ENCODE measurements at regions not wholly inside any gene's neighbourhood (a gene's known extent, or its start where the extent isn't known, plus 50 kb on each side); places are given as distances from the start of the nearest gene placed in this dataset.

DNA sequence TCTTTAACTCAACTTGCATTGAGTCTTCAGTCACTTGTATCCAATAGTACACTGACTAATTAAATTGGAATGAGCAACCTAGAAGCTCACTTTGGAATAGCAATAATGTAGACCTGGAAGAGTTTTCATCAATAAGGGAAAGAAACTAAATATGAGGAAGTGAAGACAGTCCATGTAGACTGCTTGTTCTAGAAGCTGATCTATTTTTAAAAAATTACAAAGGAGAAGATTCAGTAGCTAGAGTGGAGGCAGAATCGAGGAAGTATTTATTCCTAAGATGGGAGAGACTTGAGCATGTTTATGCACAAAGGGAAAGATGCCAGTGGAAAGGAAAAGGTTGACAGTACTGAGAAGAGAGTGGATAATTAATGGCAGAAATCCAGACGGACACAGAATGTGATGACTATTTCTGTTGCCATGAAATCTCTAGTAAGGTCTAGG lies 156.3 kb upstream of the PDE3A start:
- no peaks in the 10 kb centered on the region for H3K36me3 Mint-ChIP-seq (ENCODE audit: low read depth)
- ATAC-seq (no peak), DNase-seq (no peak)
- no peak overlapping the region for H3K4me3 Mint-ChIP-seq
- intact Hi-C loops (cut with DNase I, micrococcal nuclease) = no loop called here
- H3K9me3 Mint-ChIP-seq (ENCODE audit: low read depth) = peaks cover 2% of the 10 kb centered on the region
- ChIA-PET POLR2A (no interaction called here), CTCF (no interaction called here)
- no peak overlapping the region for H3K27ac Mint-ChIP-seq
- H3K4me1 Mint-ChIP-seq = no peaks in the 10 kb centered on the region
- no peaks in the 10 kb centered on the region for H3K27me3 Mint-ChIP-seq

DNA sequence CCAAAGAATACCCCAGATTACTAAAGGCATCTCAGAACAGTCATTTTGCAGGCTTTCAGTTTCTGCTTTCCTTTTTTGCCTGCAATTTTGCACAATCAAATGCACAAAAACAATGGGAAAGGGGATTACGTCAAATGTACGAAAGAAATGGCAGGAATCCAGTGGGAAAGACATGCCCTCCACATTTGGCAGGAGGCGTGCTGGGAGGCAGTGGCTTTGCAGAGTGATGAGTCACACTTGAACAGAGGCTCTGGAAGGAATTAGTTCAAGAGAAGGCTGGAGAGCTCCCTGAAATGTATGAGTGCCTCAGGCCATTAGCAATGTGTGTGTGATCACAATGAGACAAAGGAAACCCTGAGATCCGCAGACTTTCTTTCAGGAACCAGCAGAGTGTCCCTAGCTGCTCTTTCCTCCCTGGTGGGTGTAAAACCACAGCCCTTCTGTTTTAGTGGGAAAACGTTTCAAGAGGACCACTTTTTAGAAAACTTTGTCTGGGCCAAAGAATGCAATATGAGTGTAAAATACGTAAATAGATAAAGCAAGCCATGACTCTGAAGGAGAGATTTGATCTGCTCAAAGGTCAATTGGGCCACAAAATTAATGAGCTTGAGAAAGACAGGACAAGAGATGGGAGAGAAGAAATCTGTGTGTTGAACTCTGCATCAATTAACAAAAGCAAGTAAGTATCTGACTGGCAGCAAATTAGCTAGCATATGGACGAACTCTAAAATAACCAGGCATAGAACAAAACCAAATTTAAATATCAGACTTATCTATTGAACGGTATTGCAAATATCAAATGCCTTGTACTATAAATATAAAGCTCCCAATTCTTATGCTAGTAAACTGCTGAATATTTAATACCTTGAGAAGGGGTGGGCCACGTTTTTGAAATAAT lies 155.4 kb upstream of the PDE3A start:
- CTCF ChIA-PET = no interaction called here
- no peaks in the 10 kb centered on the region for H3K27me3 Mint-ChIP-seq
- no peak overlapping the region for H3K27ac Mint-ChIP-seq
- DNase-seq (no peak), ATAC-seq (no peak)
- no peak overlapping the region for H3K4me3 Mint-ChIP-seq
- intact Hi-C loops (cut with DNase I, micrococcal nuclease) = no loop called here
- POLR2A ChIA-PET = no interaction called here
- H3K4me1 Mint-ChIP-seq = no peaks in the 10 kb centered on the region
- H3K36me3 Mint-ChIP-seq (ENCODE audit: low read depth) = no peaks in the 10 kb centered on the region
- peaks cover 2% of the 10 kb centered on the region for H3K9me3 Mint-ChIP-seq (ENCODE audit: low read depth)

DNA sequence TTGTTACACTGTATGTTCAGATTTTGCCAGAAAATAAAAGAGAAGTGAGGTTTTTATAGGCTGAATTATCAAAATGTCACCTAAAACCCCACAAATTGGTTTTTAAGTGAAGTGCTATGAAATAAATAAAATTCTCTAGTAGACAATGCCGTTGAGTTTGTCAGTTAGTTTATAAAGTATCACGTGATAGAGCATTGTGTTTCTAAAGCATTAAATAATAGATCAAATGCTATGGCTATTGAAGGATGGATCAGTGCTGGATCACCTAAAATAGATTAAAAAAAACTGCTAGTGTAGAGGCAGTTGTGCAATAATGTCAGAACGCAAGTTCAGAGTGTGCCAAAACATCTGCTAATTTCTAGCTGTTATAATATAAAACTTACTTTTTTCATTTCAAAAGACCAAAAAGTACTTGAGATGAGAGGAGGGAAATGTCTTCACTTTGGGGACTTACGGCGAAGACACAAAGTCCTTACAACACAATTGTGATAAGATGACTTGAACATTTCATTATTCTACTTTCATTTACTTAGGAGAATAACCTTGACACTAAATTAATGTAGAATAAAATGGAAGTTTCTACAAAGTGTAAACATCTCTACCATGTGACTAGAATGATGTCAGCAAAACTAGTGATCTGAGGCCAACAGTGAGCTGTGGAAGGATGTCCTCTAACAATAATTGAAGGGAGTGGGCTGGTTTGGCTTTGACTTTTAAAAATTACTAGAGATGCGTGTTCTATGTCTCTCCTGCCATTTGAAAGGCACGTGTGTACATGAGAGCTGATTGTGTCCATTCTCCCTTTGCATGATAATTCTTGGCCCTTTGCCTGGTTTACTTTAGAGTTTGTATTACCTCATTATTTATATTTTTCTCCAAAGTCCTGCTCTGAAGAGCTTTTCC lies 154.4 kb upstream of the PDE3A start:
- no peak for DNase-seq
- CTCF ChIA-PET = no interaction called here
- H3K27ac Mint-ChIP-seq = no peak overlapping the region
- H3K36me3 Mint-ChIP-seq (ENCODE audit: low read depth) = no peaks in the 10 kb centered on the region
- H3K27me3 Mint-ChIP-seq = no peaks in the 10 kb centered on the region
- peaks cover 2% of the 10 kb centered on the region for H3K9me3 Mint-ChIP-seq (ENCODE audit: low read depth)
- intact Hi-C loops (cut with DNase I, micrococcal nuclease) = no loop called here
- ATAC-seq = no peak
- H3K4me1 Mint-ChIP-seq = no peaks in the 10 kb centered on the region
- POLR2A ChIA-PET = no interaction called here
- H3K4me3 Mint-ChIP-seq = no peak overlapping the region

DNA sequence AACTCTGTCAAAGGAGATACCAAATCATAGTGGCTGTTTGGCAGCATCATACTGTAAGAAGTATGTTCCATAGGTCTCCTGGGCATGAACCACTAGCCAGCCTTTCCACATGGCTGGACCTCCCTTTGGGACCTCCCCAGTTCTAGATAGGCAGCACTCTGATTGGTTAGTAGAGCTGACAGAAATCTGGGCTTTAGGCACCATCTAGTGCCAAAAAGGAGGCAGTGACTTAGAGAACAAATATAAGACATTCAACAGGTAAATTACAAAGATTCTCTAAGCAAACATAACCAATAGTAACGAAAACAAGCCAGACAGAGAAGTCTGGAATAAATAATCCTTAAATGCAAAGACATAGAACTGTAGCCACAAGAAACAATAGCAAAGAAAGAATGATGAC lies 148.0 kb upstream of the PDE3A start:
- no peak overlapping the region for H3K4me3 Mint-ChIP-seq
- DNase-seq (no peak), ATAC-seq (no peak)
- CTCF ChIA-PET = no interaction called here
- H3K36me3 Mint-ChIP-seq (ENCODE audit: low read depth) = no peaks in the 10 kb centered on the region
- POLR2A ChIA-PET = no interaction called here
- no peak overlapping the region for H3K27ac Mint-ChIP-seq
- H3K9me3 Mint-ChIP-seq (ENCODE audit: low read depth) = peaks cover 2% of the 10 kb centered on the region
- H3K4me1 Mint-ChIP-seq = no peaks in the 10 kb centered on the region
- intact Hi-C loops (cut with DNase I, micrococcal nuclease) = loop anchor here in 1 of 2 experiments (10.0 kb wide), 1 partner anchor 466 kb away; no protein-coding TSS in a partner anchor
- no peaks in the 10 kb centered on the region for H3K27me3 Mint-ChIP-seq

DNA sequence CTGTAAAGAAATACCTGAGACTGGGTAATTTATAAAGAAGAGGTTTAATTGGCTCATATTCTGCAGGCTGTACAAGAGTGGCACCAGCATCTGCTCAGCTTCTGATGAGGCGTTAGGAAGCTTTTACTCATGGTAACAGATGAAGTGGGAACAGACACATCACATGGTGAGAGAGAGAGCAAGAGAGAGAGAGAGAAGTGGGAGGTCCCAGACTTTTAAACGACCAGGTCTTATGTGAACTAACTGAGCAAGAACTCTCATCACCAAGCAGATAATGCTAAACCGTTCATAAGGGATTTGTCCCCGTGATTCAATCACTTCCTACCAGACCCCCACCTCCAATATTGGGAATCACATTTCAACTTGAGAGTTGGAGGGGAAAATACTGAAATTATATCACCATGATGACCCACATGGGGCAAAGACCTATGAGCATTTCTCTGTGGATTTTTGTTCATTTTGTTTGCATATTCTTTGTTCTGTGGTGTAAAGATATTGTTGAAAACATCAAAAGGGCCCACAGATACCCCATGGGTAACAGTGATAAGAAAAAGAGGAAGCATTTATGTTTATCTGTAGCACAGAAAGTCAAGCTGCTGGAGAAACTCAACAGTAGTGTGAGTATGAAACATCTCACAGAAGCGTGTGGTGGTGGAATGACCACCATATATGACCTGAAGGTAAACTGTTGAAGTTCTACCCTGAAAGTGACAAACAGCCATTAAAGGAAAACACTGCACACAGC lies 135.2 kb upstream of the PDE3A start:
- Mint-ChIP-seq H3K4me1 (no peaks in the 10 kb centered on the region), H3K9me3 (ENCODE audit: low read depth) (peaks cover 10% of the 10 kb centered on the region), H3K4me3 (no peak overlapping the region), H3K27ac (no peak overlapping the region), H3K36me3 (ENCODE audit: low read depth) (no peaks in the 10 kb centered on the region), H3K27me3 (no peaks in the 10 kb centered on the region)
- ATAC-seq (no peak), DNase-seq (no peak)
- intact Hi-C loops (cut with DNase I, micrococcal nuclease) = no loop called here
- ChIA-PET CTCF (no interaction called here), POLR2A (no interaction called here)

DNA sequence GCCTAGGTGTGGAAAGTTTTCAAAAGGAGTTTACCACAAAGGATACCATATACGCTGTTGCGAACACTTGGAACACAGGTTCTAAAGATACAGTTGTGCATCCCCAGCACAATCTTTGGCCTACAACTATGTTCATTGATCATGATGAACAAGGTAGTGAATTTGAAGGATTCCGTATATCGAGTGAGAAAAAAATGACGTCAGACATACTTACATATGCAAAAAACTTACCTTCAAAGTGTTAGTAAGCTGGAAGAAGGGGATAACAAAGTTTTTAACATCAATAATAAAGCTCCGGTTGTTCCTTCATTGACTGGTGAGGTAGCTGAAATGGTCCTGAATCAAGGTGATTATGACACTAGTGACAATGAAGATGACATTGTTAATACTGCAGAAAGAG lies 133.9 kb upstream of the PDE3A start:
- H3K27ac Mint-ChIP-seq = no peak overlapping the region
- no peaks in the 10 kb centered on the region for H3K4me1 Mint-ChIP-seq
- no peaks in the 10 kb centered on the region for H3K27me3 Mint-ChIP-seq
- ChIA-PET POLR2A (no interaction called here), CTCF (interaction anchor here (0.6 kb wide), 1 partner anchor 11 kb away, joined by 3 read pairs; no protein-coding TSS in a partner anchor)
- H3K4me3 Mint-ChIP-seq = no peak overlapping the region
- ATAC-seq (no peak), DNase-seq (no peak)
- no peaks in the 10 kb centered on the region for H3K36me3 Mint-ChIP-seq (ENCODE audit: low read depth)
- H3K9me3 Mint-ChIP-seq (ENCODE audit: low read depth) = peaks cover 10% of the 10 kb centered on the region
- intact Hi-C loops (cut with DNase I, micrococcal nuclease) = no loop called here

DNA sequence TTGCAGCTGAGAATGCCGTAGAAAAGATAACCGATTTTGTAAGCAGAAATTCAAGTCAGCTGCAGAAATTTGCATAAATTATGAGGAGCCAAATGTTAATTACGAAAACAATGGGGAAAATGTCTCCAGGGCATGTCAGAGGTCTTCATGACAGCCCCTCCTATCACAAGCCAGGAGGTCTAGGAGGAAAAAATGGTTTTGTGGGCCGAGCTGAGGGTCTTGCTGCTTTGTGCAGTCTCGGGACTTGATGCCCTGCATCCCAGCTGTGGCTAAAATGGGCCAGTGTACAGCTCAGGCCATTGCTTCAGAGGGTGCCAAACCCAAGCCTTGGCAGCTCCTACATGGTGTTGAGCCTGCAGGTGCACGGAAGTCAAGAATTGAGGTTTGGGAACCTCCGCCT lies 131.2 kb upstream of the PDE3A start:
- no peak for DNase-seq
- no peak for ATAC-seq
- Mint-ChIP-seq H3K27ac (no peak overlapping the region), H3K4me1 (no peaks in the 10 kb centered on the region), H3K27me3 (no peaks in the 10 kb centered on the region), H3K4me3 (no peak overlapping the region), H3K9me3 (ENCODE audit: low read depth) (peaks cover 8% of the 10 kb centered on the region), H3K36me3 (ENCODE audit: low read depth) (no peaks in the 10 kb centered on the region)
- ChIA-PET POLR2A (no interaction called here), CTCF (no interaction called here)
- intact Hi-C loops (cut with DNase I, micrococcal nuclease) = no loop called here

DNA sequence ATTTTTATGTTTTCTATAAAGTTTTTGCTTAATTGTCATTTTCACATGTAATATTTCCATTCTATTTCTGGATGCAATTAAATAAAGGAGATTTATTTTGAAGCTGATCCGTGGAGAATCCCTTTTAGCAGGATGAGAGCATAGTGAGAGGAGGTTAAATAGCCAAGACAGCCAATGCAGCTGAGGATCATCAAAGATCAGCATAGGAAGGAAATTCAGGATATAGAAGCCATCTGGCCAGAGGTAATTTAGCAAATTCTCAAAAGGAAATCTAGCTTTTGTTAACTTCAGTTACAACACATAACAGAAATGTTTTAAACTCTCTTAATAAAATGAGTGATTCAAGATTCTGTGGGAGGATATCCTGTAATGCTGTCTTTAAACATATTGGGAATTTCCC lies 122.8 kb upstream of the PDE3A start:
- H3K36me3 Mint-ChIP-seq (ENCODE audit: low read depth) = no peaks in the 10 kb centered on the region
- no peak overlapping the region for H3K4me3 Mint-ChIP-seq
- DNase-seq (no peak), ATAC-seq (no peak)
- no peaks in the 10 kb centered on the region for H3K27me3 Mint-ChIP-seq
- ChIA-PET CTCF (interaction anchor here (0.6 kb wide), 1 partner anchor 11 kb away, joined by 3 read pairs; no protein-coding TSS in a partner anchor), POLR2A (no interaction called here)
- peaks cover 7% of the 10 kb centered on the region for H3K9me3 Mint-ChIP-seq (ENCODE audit: low read depth)
- H3K27ac Mint-ChIP-seq = no peak overlapping the region
- no peaks in the 10 kb centered on the region for H3K4me1 Mint-ChIP-seq
- intact Hi-C loops (cut with DNase I, micrococcal nuclease) = no loop called here

- DNase-seq = no peak
- H3K9me3 Mint-ChIP-seq (ENCODE audit: low read depth) = peaks cover 7% of the 10 kb centered on the region
- ChIA-PET CTCF (no interaction called here), POLR2A (no interaction called here)
- H3K36me3 Mint-ChIP-seq (ENCODE audit: low read depth) = no peaks in the 10 kb centered on the region
- no peak overlapping the region for H3K27ac Mint-ChIP-seq
- no peaks in the 10 kb centered on the region for H3K27me3 Mint-ChIP-seq
- H3K4me3 Mint-ChIP-seq = no peak overlapping the region
- intact Hi-C loops (cut with DNase I, micrococcal nuclease) = no loop called here
- no peak for ATAC-seq
- H3K4me1 Mint-ChIP-seq = no peaks in the 10 kb centered on the region
Measured at GRCh38 chr12:20248646-20249045, 119.7 kb upstream of the PDE3A start.

DNA sequence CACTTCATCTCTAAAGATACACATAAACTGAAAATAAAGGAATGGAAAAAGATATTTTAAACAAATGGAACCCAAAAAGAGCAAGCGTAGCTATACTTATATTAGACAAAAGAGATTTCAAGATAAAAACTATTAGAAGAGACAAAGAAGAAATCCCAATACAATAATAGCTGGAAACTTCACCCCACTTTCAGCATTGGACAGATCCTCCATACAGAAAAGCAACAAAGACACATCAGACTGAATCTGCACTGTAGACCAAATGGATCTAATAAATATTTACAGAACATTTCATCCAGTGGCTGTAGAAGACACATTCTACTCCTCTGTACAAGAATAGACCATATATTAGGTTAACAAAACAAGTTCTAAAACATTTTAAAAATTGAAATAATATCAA lies 117.6 kb upstream of the PDE3A start:
- Mint-ChIP-seq H3K27ac (no peak overlapping the region), H3K9me3 (ENCODE audit: low read depth) (peaks cover 7% of the 10 kb centered on the region), H3K4me3 (no peak overlapping the region), H3K27me3 (no peaks in the 10 kb centered on the region), H3K4me1 (no peaks in the 10 kb centered on the region), H3K36me3 (ENCODE audit: low read depth) (no peaks in the 10 kb centered on the region)
- intact Hi-C loops (cut with DNase I, micrococcal nuclease) = no loop called here
- DNase-seq (no peak), ATAC-seq (no peak)
- POLR2A ChIA-PET = no interaction called here
- CTCF ChIA-PET = interaction anchor here (0.6 kb wide), 1 partner anchor 18 kb away, joined by 3 read pairs; no protein-coding TSS in a partner anchor

GRCh38 chr12:20257311-20257710 lies 111.0 kb upstream of the PDE3A start:
- H3K9me3 Mint-ChIP-seq (ENCODE audit: low read depth) = no peaks in the 10 kb centered on the region
- intact Hi-C loops (cut with DNase I, micrococcal nuclease) = no loop called here
- no peak for ATAC-seq
- no peaks in the 10 kb centered on the region for H3K27me3 Mint-ChIP-seq
- H3K27ac Mint-ChIP-seq = no peak overlapping the region
- no peak for DNase-seq
- H3K36me3 Mint-ChIP-seq (ENCODE audit: low read depth) = no peaks in the 10 kb centered on the region
- CTCF ChIA-PET = no interaction called here
- no peaks in the 10 kb centered on the region for H3K4me1 Mint-ChIP-seq
- POLR2A ChIA-PET = no interaction called here
- H3K4me3 Mint-ChIP-seq = no peak overlapping the region

Measured in activated CD4-positive, alpha-beta T cell treated with anti-CD3 and anti-CD28 coated beads for 36 hours (primary cell).